Esophagus (tissue), 2 donors: ENCODE measurements at regions not wholly inside any gene's neighbourhood (a gene's known extent, or its start where the extent isn't known, plus 50 kb on each side); places are given as distances from the start of the nearest gene placed in this dataset.

Experiments
- H3K27ac ChIP-seq, 2 donors: one replicate each; pipeline ENCODE4 v1.5.1; 2013; ENCODE audit warnings: low read depth in 2 of 2, mild to moderate bottlenecking in 2 of 2, inconsistent platforms in 1 of 2, low read length in 1 of 2, moderate library complexity in 1 of 2
- H3K27me3 ChIP-seq, 2 donors: one replicate each; pipeline ENCODE4 v1.6.1; 2013; ENCODE audit warnings: low read length in 2 of 2, control low read depth in 1 of 2, mild to moderate bottlenecking in 1 of 2; ENCODE audit not compliant: insufficient read depth in 2 of 2, control insufficient read depth in 1 of 2
- H3K36me3 ChIP-seq, 2 donors: one replicate each; pipeline ENCODE4 v1.6.1; 2013; ENCODE audit warnings: low read length in 1 of 2; ENCODE audit not compliant: control insufficient read depth in 2 of 2, insufficient read depth in 2 of 2
- H3K4me1 ChIP-seq, 2 donors: one replicate each; pipeline ENCODE4 v1.6.1; 2013; ENCODE audit warnings: low read length in 1 of 2; ENCODE audit not compliant: control insufficient read depth in 2 of 2, insufficient read depth in 2 of 2
- H3K4me3 ChIP-seq, 2 donors: one replicate each; pipeline ENCODE4 v1.5.1; 2013; ENCODE audit warnings: low read length in 2 of 2, mild to moderate bottlenecking in 2 of 2, low read depth in 1 of 2, moderate library complexity in 1 of 2
- H3K9me3 ChIP-seq, 2 donors: one replicate each; pipeline ENCODE4 v1.6.1; 2013; ENCODE audit warnings: mild to moderate bottlenecking in 2 of 2, low read depth in 1 of 2, low read length in 1 of 2, moderate library complexity in 1 of 2; ENCODE audit not compliant: control insufficient read depth in 2 of 2, insufficient read depth in 1 of 2
- WGBS, 2 donors: extraction: QIAGEN DNeasy Blood & Tissue Kit; methylation state at CpG; one replicate each; pipeline ENCODE4 v1.1.7; 2013; 5-methylcytosine and 5-hydroxymethylcytosine counted together
- donor health status: healthy with polysubstance abuse.
- donor health status: Bipolar disorder and iron deficiency.

GRCh38 chr12:91896286-91897024 lies 249.2 kb downstream of the BTG1 start:
- no peak overlapping the region for H3K4me3 ChIP-seq
- H3K36me3 ChIP-seq, result no peaks in the 10 kb centered on the region
- no peaks in the 10 kb centered on the region for H3K9me3 ChIP-seq
- H3K27ac ChIP-seq, result no peak overlapping the region
- H3K4me1 ChIP-seq, result no peaks in the 10 kb centered on the region
- no peaks in the 10 kb centered on the region for H3K27me3 ChIP-seq
- WGBS, 2 donors, result 54 to 65% methylated on average over 5 of the region's 5 CpGs

- no peaks in the 10 kb centered on the region for H3K4me1 ChIP-seq
- H3K27ac ChIP-seq, result no peak overlapping the region
Observed at GRCh38 chr12:91894911-91895310, 250.7 kb downstream of the BTG1 start.

DNA sequence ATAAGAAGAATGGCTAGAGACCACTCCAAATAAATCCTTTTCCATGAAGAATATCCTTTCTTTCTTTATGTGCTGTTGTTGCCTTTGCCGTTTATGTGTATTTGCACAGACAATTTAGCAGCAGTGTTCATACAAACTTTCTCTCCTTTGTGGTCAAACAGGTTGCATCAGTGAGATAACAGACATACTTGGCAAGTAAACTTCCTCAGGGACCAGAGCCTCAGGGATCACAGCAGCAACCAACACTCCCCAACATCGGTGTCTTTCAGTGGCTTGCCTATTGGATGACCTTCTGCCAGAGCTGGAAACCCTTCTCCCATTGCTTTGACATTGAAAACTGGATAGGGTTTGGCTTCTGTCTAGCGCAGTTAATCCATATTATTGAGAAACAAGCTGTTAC lies 252.2 kb downstream of the BTG1 start:
- Histone ChIP-seq H3K27me3 (no peaks in the 10 kb centered on the region), H3K4me3 (no peak overlapping the region), H3K9me3 (no peaks in the 10 kb centered on the region), H3K36me3 (no peaks in the 10 kb centered on the region), H3K4me1 (no peaks in the 10 kb centered on the region), H3K27ac (no peak overlapping the region)
- 71 to 81% methylated on average over 3 of the region's 3 CpGs for WGBS, 2 donors

More at GRCh38 chr12:91894911-91895310, 250.7 kb downstream of the BTG1 start:
- Histone ChIP-seq H3K36me3 (no peaks in the 10 kb centered on the region), H3K27me3 (no peaks in the 10 kb centered on the region), H3K4me3 (no peak overlapping the region), H3K9me3 (no peaks in the 10 kb centered on the region)

GRCh38 chr12:91892081-91892855 lies 253.4 kb downstream of the BTG1 start:
- no peak overlapping the region for H3K27ac ChIP-seq
- no peaks in the 10 kb centered on the region for H3K27me3 ChIP-seq
- no peaks in the 10 kb centered on the region for H3K4me1 ChIP-seq
- no peaks in the 10 kb centered on the region for H3K36me3 ChIP-seq
- H3K4me3 ChIP-seq, result no peak overlapping the region
- H3K9me3 ChIP-seq, result no peaks in the 10 kb centered on the region
- 79% methylated on average over 4 of the region's 4 CpGs for WGBS, 2 donors

- Histone ChIP-seq H3K4me1 (no peaks in the 10 kb centered on the region), H3K4me3 (no peak overlapping the region), H3K27ac (no peak overlapping the region), H3K27me3 (no peaks in the 10 kb centered on the region), H3K9me3 (no peaks in the 10 kb centered on the region), H3K36me3 (no peaks in the 10 kb centered on the region)
- WGBS, 2 donors, result 92 to 96% methylated on average over 1 of the region's 1 CpG
Observed at GRCh38 chr12:91890742-91891141, 254.9 kb downstream of the BTG1 start.

GRCh38 chr12:91889910-91890309 lies 255.7 kb downstream of the BTG1 start:
- Histone ChIP-seq H3K9me3 (no peaks in the 10 kb centered on the region), H3K4me3 (no peak overlapping the region), H3K27ac (no peak overlapping the region), H3K4me1 (no peaks in the 10 kb centered on the region), H3K27me3 (no peaks in the 10 kb centered on the region), H3K36me3 (no peaks in the 10 kb centered on the region)

DNA sequence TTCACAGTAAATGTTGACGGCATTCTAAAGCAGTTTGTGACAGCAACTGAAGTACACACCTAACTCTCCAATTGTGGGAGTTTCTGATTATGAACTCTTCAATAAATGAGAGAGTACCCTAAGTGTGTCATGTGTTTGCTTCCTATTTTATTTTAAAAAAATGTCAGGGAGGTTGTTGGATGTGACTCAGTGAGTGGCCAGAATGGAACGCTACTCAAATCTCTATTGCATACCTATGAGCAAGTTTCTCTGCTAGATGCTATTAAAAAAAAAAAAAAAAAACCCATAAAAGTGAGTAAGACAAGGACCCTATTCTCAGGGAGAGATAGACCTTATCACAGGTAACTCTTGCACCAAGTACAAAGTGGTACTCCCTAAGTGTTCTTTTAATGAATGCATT lies 256.6 kb downstream of the BTG1 start:
- Histone ChIP-seq H3K36me3 (no peaks in the 10 kb centered on the region), H3K9me3 (no peaks in the 10 kb centered on the region), H3K4me1 (no peaks in the 10 kb centered on the region), H3K27ac (no peak overlapping the region), H3K4me3 (no peak overlapping the region), H3K27me3 (no peaks in the 10 kb centered on the region)
- WGBS, 2 donors, result 91 to 99% methylated on average over 2 of the region's 2 CpGs

DNA sequence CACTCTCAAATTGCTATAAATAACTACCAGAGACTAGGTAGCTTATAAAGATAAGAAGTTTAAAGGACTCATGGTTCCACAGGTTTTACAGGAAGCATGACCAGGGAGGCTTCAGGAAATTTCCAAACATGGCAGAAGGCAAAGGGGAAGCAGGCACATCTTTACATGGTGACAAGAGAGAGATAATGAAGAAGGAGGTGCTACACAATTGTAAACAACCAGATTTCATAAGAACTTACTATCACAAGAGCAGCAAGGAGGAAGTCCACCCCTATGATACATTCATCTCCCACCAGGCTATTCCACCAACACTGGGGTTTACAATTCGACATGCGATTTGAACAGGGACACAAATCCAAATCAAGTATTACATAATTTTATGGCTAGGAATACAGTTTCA lies 257.7 kb downstream of the BTG1 start:
- no peak overlapping the region for H3K27ac ChIP-seq
- no peaks in the 10 kb centered on the region for H3K27me3 ChIP-seq
- H3K4me3 ChIP-seq, result no peak overlapping the region
- no peaks in the 10 kb centered on the region for H3K36me3 ChIP-seq
- 93 to 95% methylated on average over 2 of the region's 2 CpGs for WGBS, 2 donors
- no peaks in the 10 kb centered on the region for H3K9me3 ChIP-seq
- H3K4me1 ChIP-seq, result no peaks in the 10 kb centered on the region

GRCh38 chr12:91885851-91886731 lies 259.6 kb downstream of the BTG1 start:
- WGBS, 2 donors, result 83 to 96% methylated on average over 5 of the region's 5 CpGs
- no peak overlapping the region for H3K27ac ChIP-seq
- no peaks in the 10 kb centered on the region for H3K36me3 ChIP-seq
- H3K27me3 ChIP-seq, result no peaks in the 10 kb centered on the region
- no peaks in the 10 kb centered on the region for H3K4me1 ChIP-seq
- no peak overlapping the region for H3K4me3 ChIP-seq
- H3K9me3 ChIP-seq, result no peaks in the 10 kb centered on the region
